GM19438 (cell line): ENCODE measurements at regions not wholly inside any gene's neighbourhood (a gene's known extent, or its start where the extent isn't known, plus 50 kb on each side); places are given as distances from the start of the nearest gene placed in this dataset.

Experiments used
- ATAC-seq: cut with Tn5 transposase; IDR thresholded peaks from one replicate; pipeline ENCODE4 v1.9.1; 2021; ENCODE audit warnings: low read depth; ENCODE audit not compliant: unreplicated experiment

DNA sequence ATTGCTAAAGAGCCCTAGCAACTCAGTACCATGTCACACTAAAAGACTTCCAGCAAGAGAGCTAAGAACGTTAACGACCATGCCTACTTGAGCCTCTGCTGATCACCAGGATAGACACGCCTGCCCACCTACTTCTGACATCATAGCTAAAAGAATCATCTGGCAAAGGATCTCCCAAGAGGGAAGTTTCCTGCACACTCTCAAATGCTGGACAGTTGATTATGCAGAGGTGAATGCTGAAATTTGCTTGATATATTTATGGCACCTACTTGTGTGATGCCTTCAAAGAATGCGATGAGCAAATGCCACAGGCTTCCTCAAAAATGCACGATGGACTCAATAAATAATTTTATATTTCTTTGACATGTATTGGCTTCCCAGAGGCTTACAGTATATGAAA, 113.6 kb downstream of the GALC start:
- ATAC-seq: no peak

DNA sequence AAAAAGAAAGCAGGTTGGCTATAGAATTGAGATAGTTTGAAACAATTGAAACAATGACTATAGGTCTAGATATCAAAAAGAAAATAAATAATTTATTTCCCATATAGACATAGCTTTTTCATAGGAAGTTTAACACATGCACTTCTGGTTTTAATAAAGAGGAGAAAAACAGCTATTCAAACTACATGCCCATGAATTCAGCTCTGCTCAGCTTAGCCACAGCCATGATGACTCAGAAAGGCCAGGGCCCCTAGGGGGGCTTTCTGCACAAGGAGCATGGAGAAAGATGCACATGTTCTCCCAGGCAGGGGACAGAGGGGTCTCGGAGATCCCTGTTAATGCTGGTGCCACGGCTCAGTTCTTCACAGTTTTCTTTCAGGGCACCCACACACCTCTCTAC, 114.0 kb downstream of the GALC start:
- no peak for ATAC-seq

DNA sequence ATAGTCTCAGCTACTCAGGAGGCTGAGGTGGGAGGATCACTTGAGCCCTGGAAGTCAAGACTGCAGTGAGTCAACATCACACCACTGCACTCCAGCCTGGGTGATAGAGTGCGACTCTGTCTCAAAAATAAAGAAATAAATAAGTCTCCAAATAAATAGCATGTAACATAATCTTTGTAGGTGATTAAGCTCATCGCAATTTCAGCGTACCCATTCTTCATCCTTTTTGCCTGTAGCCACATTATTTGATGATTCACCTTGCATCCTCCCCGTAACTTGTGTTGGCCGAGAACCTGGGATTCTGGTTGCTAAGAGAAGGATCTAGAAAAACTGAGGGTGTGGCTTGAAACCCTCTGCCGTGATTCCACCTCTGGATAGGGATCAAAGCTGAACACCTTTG, 115.1 kb downstream of the GALC start:
- ATAC-seq: no peak

DNA sequence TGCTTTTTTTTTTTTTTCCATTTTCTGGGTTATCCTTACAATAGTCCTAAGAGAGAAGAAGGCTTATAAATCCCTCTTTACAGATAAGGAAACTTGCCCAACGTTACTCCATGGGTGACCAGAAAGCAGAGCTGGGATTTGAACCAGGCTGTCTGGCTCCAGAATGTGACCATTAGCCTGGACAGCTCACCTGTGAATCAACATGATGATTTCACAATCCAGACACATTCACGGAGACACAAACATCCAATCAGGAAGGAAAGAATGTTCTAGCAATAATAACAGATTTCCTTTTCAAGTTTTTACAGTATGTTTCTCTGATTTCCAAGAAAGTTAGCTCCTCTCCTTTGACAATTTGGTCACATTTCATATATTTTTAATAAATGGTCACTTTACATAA, 118.3 kb downstream of the GALC start:
- no peak for ATAC-seq

DNA sequence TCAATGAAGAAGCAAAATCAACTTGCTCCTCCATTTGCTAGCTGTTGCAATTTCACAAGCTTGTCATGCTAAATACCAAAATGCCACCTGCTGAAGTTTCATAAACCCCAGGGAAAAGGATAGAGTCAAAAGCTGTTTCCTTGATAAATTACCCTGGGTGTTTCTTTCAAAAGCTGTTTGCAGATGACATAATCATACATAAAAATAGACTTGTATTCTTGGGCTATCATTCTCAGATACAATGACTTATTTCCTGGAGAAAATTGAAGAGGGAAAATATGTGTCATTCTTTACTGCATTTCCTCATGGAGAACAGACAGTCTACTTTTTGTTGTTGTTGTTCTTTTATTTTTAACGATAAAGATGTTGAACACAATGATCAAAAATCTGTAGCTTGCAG, 119.2 kb downstream of the GALC start:
- ATAC-seq: no peak

DNA sequence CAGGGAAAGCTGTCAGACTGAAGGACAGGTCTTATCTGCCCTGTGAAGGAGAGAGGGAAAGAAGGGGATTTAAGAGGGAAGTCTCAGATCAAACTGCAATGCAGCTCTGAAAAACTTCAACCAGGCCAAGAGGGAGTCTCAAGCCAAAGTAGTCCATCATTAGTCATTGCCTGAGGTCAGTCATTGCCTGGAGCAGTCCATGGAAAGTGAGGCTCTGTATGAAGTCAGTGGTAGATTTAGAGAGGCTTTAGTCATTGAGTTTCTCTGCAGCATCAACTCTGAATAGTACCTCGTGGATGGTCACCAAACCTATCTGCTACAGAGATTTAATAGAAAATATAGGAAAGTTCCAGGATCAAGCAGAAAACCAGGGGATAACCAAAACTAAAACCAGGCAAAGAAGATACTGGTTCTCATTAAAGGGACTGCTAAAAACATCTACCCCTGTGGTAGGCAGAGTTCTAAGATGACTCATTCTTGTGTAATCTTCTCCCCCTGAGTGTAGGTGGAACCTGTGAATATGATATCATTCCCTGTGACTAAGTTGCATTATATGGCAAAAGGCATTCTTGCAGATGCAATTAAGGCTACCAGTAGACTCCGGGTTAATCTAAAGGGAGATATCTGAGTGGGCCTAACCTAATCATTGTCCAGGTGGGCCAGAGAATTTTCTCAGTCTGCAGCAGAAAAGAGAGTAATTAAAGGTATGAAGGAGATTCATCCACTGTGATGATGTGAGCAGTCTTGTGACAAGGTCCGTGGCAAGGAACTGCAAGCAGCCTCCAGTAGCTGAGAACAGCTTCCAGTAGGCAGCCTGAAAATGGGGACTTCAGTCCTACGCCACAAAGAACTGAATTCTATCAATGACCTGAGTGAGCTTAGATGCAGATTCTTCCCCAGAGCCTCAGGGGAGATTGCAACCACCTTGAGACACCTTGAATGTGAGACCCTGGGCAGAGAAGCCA, 123.1 kb downstream of the GALC start:
- no peak for ATAC-seq

DNA sequence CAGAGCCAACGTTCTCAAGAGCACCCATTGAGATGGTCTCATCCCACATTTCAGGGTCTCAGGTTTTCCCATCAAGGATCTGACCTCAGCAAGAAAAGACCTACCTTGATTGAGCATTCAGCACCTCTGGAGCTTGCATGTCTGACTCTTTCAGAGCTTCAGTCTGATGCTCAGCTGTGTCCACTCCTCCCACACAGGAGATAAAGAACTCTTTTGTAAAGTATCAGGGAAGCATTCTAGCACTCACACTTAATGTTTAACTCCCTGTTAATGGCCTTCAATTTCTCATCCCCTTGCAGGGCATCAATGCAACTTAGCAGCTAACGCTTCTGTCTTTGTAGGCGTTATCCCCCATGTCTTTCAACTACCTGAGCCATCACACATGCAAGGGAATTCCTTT, 124.1 kb downstream of the GALC start:
- no peak for ATAC-seq

DNA sequence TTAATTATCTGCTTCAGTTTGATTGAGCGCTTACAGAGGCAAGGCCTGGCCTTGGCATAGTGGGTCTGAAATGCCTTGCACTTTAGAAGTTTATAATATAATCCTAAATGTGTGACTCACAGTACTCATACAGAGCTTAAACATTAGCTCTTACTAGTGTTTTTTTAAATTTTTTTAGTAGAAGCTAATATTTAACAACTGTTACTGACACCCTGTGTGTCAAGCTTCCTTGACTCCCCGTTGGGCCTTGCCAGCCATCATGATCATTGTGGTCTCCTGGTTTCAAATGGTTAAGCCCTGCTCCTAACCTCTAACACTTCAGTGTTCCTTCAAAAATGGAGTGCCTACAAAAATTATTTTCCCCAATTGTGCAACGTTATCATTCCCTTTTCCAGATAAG, 126.9 kb downstream of the GALC start:
- no peak for ATAC-seq

DNA sequence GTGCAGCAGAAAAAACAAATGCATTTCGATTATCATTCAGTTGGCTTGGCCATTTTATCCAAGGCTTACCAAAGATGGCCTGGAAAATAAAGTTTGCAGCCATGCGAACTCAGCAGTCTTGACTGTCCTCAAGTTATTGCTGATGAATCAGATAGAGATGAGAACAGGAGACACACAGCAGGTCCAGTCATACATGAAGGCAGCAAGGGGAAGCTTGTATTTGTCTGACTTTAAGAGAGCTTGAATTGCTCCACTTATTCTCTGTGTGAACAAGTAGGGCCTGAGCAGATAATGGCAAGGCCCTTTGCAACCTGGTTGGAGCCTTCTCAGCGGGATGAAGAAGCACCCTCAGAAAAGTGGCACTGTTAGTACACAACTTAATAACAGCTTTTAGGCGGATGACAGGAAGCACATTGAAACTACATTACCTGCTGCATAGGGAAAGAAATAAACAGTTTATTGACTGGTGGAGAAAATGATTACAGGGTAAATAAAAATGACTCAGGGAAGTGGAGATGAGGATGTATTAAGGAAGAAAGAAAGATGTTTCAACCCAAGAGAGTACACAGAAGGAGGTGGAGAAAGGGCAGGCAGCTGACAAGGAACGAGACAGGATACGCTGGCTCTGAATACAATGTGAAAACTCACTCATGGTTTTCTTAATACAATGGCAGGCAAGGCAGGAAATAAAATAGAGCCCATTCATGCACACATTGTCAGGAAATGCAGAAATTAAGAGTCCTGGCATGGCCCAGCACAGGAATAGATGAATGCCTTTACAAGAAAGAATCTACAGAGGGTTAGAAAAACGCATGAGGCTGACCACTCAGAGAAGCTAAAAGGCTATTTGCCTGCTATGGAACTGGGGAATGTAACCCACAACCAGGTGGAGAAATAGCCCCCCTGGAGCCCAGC, 128.4 kb downstream of the GALC start:
- ATAC-seq: no peak

DNA sequence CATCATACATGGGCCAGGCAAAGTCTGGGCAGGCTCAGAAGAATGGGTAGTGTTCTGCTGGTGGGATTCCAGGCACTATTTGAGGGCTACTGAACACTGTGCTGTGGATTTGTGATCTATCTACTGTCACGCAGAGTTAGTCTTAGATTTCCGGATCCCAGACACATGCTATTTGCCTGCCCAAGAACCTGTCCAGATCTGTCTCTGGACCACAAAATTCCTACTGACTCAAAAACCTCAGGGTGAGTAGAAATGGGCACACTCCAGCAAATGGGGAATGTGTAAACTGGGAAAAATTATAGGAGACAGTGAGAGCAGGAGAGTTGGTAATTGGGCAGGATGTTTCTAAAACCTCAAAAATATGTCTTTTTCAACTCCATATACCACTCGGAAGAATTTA, 129.9 kb downstream of the GALC start:
- no peak for ATAC-seq

DNA sequence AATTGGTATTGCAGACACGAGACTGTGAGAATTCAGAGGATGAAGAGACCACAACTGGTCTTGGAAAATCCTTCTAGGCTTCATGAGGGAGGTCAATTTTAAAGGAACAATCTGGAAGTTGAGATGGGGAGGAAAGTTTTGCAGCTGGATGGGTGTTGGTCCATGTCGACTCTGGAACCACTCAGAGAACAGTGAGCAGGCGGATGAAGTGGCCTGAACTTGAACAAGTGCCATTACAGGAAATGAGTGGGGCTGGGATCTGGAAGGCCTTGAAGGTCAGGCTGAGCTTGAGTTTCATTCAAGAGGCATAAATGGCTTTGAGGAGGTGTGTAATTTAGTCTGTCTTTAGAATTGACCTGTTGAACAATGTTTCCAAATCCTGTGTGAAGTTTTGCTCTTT, 140.9 kb downstream of the GALC start:
- no peak for ATAC-seq

DNA sequence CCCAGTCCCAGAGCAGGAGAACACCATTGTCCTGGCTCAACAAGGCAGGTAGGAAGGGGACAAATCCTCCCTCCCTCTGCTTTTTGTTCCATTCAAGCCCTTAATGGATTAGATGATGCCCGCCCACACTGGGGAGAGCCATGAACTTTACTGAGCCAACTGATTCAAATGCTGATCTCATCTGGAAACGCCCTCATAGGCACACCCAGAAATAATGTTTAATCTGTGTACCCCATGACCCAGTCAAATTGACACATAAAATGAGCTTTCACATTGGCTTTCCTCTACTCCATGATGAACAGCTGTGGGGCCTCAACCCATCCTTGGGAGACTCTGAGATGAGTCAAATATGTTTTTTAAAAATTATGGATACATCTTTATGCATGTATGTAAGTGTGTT, 141.8 kb downstream of the GALC start:
- ATAC-seq: no peak

DNA sequence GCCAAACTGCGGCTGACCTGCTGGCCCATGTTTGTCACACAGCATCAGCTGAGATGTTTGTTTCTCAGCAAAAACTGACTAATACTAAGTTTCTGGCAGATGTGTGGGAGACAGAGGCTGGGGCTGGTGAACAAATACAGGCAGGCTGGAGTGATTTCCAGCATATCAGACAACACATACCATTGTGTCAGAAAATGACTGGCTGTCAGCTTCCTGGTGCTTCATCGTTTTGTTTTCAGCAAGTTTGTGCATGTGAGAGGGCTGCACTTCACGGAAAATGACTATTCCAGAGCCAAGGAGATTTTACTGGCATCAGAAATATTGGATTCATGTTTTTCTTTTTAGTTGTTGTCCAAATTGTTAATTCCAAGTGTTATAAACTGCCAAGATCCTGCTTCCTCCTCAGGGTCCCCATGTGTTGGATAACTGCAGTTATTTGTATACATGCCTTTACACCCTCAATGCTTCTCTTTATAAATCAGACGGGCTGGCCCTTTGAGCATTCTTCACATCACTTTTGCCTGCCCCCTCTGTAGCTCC, 145.7 kb downstream of the GALC start:
- ATAC-seq: no peak

DNA sequence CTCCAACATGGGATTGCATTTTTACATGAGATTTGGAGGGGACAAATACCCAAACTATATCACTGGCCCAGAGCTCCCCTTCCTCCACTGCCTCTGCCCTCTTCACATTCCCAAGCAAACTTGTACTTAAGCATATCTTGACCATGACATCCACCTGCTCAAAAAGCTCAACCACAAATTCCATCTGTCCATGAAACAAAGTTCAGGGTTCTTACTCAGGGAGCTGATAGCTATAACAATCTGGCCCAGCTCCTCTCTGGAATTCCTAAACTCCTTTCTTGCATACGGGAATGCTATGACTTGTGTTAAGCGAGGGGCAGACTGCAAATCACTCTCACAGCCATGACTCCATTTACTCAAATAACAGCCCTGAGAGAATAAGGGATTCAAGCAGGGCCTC, 152.1 kb downstream of the GALC start:
- ATAC-seq: no peak

DNA sequence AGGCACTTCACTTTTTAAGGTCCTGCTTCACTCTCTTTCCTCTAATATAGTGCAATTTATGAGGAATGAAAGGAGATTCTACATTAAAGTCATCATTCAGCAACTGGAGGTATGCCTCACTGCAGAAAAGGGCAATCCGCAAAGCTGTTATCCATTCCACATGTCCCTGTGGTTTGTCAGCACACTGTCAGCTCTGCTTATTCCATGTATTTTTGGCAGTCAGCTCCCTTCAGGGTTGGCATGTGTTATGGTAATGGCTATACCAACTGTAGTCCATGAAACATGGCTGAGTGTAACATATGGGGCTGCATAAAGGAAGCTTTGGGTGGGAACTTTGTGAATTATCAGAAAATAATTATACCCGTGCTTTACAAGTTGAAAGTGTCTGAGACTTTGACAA, 154.1 kb downstream of the GALC start:
- no peak for ATAC-seq

DNA sequence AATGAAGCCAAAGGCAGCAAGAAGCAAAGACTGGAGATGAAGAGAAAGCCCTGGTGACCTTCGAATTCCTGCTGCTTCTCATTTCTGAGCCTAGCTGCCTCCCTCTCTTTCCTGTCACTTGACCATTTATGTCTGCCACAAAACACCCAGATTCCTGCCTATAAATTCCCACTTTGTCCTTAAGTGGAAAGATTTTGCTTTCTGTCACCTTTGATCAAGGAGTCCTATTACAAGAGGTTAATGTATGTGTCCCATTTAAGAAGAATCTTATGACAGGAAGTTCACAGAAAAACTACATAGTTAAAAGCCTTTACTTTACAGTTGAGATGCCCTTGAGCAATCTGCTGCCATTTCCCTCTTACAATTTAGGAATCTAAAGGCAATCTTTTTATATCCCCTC, 155.7 kb downstream of the GALC start:
- no peak for ATAC-seq

DNA sequence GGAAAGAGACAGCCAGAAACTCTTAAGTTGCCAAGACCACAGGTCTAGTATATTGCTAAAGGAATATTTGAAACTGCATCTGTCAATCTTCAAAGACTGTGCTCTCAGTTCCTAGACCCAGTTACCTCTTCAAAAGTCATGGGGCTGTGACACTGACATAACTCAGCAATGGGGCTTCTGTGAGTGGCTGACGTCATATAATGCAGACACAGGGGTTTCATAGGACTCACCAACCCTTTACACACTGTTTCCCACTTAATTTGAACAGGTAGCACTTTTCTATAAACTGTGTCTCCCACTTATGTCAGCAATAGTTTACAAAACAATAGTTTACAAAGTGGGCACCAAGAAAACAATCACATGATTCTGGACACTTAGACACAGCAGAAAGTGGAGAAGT, 158.4 kb downstream of the GALC start:
- no peak for ATAC-seq

DNA sequence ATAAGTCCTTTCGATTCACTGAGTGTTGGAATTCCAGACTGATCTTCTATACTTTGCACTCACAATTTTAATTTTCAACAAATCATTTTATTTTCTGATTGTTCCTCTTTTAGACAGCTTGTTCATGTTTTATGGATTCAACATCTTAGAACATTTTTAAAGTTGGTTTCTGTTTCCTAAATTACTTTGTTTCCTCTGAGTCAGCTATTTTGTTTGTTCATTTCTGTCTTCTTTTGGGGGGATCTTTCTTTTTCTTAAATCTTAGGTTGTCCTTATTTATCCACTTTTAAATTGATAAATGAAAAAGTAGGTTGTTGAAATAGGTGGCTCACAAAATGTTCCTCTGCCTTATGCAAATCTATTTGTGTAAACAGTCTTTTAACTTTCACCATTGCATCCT, 160.0 kb downstream of the GALC start:
- ATAC-seq: no peak

DNA sequence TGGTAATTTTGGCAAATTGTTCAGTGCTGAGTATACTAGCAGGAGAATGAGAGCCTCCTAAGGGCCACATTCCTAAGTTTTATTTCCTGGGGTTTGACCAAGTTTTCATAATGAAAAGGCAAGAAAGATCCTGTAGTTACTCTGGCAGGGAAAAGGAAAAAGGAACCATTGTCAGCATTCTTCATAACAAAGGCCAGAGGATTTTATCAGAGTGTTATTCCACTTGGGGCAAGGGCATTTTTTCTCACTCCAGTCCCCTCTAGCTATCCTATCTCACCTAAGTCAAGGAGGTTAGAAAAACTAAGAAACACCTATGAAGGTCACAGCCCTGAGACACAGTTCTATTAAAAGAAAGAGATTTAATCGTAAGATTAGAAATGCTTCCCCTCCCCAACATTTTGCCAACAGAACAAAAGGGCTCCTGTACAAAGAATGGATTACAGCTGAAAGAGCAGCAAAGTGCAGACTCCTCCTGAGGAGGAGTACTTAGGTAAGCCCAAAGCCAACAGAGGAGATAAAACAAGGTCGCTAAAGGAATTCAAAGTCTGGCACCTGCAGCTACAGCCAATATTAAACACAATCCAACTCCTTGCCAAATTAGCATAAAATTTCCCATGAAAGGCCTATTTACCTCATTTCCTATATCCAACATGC, 162.4 kb downstream of the GALC start:
- ATAC-seq: no peak

DNA sequence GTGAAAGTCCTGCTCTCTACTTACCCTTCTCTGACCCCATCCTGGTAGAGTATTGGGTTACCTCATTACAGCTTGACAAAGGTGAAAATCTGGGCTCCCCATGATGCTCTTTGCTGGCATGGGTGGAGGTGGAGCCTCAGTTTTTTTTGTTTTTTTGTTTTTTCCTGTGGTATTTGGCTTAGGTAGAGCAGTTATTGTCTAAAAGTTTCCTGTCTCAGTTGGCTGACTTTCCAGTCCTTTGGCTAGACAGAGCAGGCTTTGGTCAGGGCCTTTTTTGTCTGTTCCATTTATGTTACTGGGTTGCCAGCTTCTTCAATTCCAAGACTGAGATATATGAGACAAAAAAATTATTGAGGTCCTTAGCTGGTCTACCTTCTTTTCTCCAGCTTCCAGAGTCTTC, 163.4 kb downstream of the GALC start:
- ATAC-seq: no peak

DNA sequence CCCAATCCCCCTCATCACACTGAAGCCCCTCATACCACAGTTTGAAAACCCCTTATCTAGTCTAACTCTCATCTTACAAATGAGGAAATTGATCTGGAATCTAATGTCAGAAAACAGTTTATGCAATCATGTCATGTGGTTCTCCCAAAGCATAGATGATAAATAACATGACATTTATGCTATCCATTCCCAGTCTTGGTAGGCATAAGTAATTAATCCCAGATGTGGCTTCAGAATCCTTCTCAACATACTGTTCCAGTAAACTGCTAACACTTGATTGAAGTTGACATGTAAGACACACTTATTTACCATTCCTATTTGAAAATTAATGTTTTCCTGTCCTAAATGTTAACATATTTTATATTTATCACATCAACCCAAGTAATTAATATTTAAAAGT, 168.7 kb downstream of the GALC start:
- no peak for ATAC-seq
